ENCODE measurements at regions not wholly inside any gene's neighbourhood (a gene's known extent, or its start where the extent isn't known, plus 50 kb on each side); places are given as distances from the start of the nearest gene placed in this dataset.

DNA sequence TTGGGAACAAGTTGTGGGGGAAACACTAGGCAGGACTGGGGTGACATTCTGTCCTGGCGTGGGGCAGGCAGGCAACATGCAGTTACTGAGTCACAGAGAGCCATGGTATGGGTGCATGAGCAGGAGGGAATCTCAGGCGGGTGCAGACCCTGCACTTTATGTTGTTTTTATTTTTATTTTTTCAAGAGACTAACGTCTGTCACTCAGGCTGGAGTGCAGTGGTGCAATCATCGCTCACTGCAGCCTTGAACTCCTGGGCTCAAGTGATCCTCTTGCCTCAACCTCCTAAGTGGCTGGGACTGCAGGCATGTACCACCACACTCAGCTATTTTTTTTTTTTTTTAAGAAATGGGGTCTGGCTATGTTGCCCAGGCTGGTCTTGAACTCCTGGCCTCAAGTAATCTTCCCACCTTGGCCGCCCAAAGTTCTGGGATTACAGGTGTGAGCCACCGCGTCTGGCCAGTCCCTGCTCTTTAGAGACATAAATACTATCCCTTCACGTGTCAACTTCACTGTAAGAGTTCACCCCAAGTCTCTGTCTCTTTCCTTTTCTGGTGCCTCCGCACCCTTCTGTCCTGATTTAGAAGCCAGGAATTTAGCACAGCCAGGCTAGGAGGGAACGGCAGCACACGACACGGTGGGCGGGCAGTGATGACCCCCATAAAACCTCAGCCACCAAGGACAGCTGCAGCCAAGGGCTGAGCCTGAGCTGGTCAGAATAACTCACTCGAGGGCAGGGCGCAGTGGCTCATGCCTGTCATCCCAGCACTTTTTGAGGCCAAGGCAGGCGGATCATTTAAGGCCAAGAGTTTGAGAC lies 72.8 kb upstream of the IQSEC1 start:
- DNase-seq (no peak), ATAC-seq (no peak)
- peaks cover 14% of the 10 kb centered on the region for H3K4me1 Mint-ChIP-seq (ENCODE audit: low read depth)
- H3K4me3 Mint-ChIP-seq, result no peak overlapping the region
- ChIA-PET POLR2A (no interaction called here), CTCF (interaction anchor here (1.0 kb wide), 1 partner anchor 200 kb away, joined by 4 read pairs; no protein-coding TSS in a partner anchor)
- no peaks in the 10 kb centered on the region for H3K36me3 Mint-ChIP-seq (ENCODE audit: low read depth)
- H3K27ac Mint-ChIP-seq, result no peak overlapping the region
- H3K27me3 Mint-ChIP-seq (ENCODE audit: low read depth), result no peaks in the 10 kb centered on the region
- no peaks in the 10 kb centered on the region for H3K9me3 Mint-ChIP-seq (ENCODE audit: insufficient read depth)

DNA sequence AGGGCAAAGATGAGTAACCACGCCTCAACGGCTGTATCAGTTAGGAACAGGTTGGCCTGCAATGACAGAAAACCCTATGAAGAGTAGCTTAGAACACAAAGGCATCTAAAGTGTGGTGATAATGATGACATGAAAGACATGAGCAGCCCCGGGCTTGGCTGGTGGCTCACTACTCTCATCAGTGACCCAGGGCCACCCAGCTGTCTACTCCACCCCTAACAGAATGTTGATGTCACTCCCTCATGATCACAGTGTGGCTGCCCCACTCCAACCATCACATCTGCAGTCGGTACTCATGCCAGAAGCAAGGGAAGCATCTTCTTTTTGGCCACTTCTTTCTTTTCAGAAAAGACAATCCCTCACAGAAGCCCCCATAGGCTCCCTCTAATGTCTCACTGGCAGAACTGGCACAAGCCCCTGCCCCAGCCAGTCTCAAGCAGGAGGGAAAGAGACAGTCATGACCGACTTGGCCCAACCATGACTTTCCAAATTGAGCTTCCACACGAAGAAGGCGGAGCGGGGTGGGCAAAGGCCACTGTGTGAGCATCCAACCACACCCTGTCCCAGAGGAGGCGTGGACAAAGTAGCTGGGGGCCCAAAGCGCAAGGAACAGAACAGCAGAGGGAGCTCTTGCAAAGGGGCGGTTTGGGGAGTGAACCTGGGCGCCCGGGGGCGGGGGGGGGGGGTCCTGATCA lies 72.0 kb upstream of the IQSEC1 start:
- H3K9me3 Mint-ChIP-seq (ENCODE audit: insufficient read depth), result no peaks in the 10 kb centered on the region
- DNase-seq (no peak), ATAC-seq (no peak)
- no peaks in the 10 kb centered on the region for H3K27me3 Mint-ChIP-seq (ENCODE audit: low read depth)
- no peak overlapping the region for H3K27ac Mint-ChIP-seq
- POLR2A ChIA-PET, result no interaction called here
- H3K4me3 Mint-ChIP-seq, result no peak overlapping the region
- peaks cover 11% of the 10 kb centered on the region for H3K4me1 Mint-ChIP-seq (ENCODE audit: low read depth)
- no peaks in the 10 kb centered on the region for H3K36me3 Mint-ChIP-seq (ENCODE audit: low read depth)
- CTCF ChIA-PET, result no interaction called here

DNA sequence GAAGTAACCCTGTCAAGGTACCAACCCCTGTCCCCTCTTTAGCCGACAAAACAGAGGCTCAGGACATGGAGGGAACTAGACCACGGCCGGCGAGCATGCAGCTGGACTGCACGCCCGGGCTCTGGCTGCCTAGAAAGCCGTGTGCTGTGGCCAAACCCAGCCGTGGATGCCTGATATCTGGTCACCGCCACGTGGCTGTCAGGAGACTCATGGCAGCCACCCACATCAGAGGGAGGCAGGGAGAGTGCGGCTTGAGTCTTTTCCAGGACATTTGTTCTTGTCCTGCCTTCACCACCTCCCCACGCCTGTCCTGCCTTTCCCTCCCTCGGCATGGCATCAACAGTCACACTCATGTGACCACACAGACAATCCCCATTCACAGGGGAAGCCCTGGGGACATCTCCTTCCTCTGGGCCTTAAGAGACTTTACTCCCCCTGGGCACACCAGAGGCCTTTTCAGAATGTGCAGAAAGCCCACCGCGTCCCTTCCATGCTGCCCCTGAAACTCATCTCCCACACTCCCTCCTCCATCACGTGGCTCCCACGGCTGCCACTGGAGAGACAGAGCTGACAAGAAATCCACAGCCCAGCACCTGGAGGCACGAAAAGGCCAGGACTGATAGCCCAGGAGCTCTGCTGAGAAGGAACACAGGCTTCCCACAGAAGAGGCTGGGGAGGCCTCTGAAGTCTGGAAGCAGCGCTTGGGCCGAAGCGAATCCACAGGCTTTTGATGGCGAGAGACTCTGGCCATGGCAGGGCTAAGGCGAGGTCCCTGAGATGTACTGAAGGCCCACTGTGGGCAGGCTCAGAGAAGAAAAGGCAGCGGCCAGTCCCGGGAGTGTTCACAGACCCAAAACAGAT lies 71.2 kb upstream of the IQSEC1 start:
- Mint-ChIP-seq H3K4me1 (ENCODE audit: low read depth) (peaks cover 4% of the 10 kb centered on the region), H3K9me3 (ENCODE audit: insufficient read depth) (no peaks in the 10 kb centered on the region), H3K27ac (no peak overlapping the region), H3K27me3 (ENCODE audit: low read depth) (no peaks in the 10 kb centered on the region), H3K4me3 (no peak overlapping the region), H3K36me3 (ENCODE audit: low read depth) (no peaks in the 10 kb centered on the region)
- ChIA-PET POLR2A (no interaction called here), CTCF (no interaction called here)
- DNase-seq (no peak), ATAC-seq (no peak)

DNA sequence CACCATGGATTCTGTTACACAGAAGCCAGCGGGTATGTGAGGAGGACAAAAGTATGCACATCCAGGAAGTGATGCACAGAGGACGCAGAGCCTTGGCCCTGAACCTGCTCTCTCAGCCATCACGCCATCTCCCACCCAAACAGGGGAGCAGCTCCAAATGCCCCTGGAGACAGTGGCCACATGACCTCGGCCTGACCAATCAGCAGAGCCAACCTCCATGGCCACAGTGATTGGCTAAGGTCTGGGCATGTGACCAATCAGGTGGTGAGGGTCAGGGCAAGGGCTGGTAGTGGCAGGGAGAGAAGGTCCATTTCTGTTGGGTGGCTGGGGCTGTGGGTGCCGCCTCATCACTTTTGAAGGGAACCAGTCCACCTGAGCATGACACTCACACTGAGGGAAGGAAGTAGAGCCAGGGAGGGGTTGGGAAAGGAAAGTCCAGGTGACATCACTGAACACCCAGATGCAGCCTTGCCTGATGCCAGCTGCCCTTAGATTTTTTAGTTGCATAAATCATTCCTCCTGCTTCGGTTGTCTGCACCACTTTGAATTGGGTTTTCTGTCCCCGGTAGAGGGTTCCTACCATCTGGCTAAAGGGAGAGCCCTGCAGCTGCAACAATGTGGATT lies 70.3 kb upstream of the IQSEC1 start:
- Mint-ChIP-seq H3K9me3 (ENCODE audit: insufficient read depth) (no peaks in the 10 kb centered on the region), H3K4me3 (no peak overlapping the region), H3K4me1 (ENCODE audit: low read depth) (peaks cover 2% of the 10 kb centered on the region), H3K27ac (no peak overlapping the region), H3K36me3 (ENCODE audit: low read depth) (no peaks in the 10 kb centered on the region), H3K27me3 (ENCODE audit: low read depth) (no peaks in the 10 kb centered on the region)
- ATAC-seq (no peak), DNase-seq (no peak)
- ChIA-PET POLR2A (no interaction called here), CTCF (no interaction called here)

DNA sequence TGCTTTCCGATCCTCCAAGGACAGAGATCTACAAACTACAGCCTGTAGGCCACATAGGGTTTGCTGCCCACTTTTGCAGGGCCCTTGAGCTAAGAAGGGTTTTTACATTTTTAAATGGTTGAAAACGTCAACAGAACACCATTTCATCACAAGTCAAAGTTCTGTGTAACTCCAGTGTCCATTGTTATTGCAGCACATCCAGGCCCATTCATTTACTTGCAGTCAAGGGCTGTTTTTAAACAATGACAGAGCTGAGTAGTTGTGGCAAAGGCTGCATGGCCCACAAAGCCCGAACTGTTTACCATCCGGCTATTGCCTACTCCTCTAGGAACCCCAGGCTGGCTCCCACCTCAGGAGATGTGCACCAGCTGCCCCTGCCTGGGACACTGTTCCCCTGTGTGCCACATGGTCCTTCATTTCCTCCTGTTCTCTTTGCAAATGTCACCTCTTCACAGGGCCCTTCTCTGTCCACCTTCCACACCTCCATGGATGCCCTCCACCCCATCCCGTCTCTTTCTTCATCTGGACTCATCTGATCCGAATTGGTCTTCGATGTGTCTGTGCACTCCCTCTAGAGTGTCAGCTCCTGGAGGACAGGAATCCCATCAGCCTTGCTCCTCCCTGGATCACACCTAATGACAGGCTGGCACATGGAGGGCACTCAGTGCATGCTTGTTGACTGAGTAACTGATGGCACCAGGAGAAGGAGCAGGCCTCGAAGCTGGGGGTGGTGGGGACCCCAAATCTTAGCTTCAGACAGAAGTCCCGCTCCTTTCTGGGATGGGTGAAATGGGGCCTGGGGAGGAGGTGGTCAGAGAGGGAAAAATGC lies 69.5 kb upstream of the IQSEC1 start:
- CTCF ChIA-PET, result no interaction called here
- no peak for DNase-seq
- Mint-ChIP-seq H3K27me3 (ENCODE audit: low read depth) (no peaks in the 10 kb centered on the region), H3K4me3 (no peak overlapping the region), H3K4me1 (ENCODE audit: low read depth) (no peaks in the 10 kb centered on the region), H3K9me3 (ENCODE audit: insufficient read depth) (no peaks in the 10 kb centered on the region), H3K27ac (no peak overlapping the region), H3K36me3 (ENCODE audit: low read depth) (no peaks in the 10 kb centered on the region)
- no peak for ATAC-seq
- POLR2A ChIA-PET, result no interaction called here

DNA sequence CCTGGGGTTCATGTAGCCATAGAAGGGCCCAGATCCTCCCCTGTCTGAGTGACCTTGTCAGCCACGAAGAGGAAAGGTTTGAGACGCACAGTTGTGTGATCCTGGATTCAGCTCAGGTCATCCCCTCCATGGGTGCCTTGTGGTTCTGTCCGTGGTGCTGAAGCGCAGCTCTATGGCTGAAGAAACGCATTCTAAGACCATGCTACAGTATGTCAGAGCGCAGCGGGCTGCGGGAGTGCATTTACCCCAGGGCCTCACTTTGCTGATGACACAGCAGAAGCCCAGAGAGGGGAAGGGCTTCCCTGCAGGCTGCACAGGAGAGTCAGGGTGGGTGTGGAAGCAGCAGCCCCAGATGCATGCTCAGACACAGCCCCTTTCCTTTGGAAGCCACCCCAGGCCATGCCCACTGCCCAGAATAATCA lies 68.8 kb upstream of the IQSEC1 start:
- Mint-ChIP-seq H3K4me1 (ENCODE audit: low read depth) (no peaks in the 10 kb centered on the region), H3K4me3 (no peak overlapping the region), H3K27ac (no peak overlapping the region), H3K27me3 (ENCODE audit: low read depth) (no peaks in the 10 kb centered on the region), H3K9me3 (ENCODE audit: insufficient read depth) (no peaks in the 10 kb centered on the region), H3K36me3 (ENCODE audit: low read depth) (no peaks in the 10 kb centered on the region)
- POLR2A ChIA-PET, result no interaction called here
- CTCF ChIA-PET, result no interaction called here
- peak; percentile 73 for ATAC-seq
- peak; percentile 67 for DNase-seq

DNA sequence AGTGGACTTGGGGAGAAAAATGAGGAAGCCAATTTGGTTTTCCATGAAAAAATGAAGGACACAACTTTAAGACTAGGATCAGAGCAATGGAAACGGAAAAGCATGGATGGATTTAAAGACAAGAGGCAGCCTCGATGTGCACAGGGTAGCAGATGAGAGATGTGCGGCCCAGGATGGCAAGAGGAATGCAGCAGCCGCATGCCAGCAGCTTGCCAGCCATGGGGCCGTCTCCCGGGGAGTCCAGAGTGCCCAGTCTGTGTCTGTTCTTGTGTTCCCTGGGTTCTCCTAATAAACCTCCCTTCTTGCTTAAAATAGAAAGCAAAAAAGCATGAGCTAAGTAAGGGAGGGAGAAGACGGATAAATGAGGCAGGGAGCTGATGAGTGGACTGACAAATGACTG lies 68.0 kb upstream of the IQSEC1 start:
- ChIA-PET POLR2A (no interaction called here), CTCF (no interaction called here)
- no peak overlapping the region for H3K27ac Mint-ChIP-seq
- no peak overlapping the region for H3K4me3 Mint-ChIP-seq
- ATAC-seq (no peak), DNase-seq (no peak)
- no peaks in the 10 kb centered on the region for H3K4me1 Mint-ChIP-seq (ENCODE audit: low read depth)
- no peaks in the 10 kb centered on the region for H3K9me3 Mint-ChIP-seq (ENCODE audit: insufficient read depth)
- no peaks in the 10 kb centered on the region for H3K36me3 Mint-ChIP-seq (ENCODE audit: low read depth)
- H3K27me3 Mint-ChIP-seq (ENCODE audit: low read depth), result no peaks in the 10 kb centered on the region

DNA sequence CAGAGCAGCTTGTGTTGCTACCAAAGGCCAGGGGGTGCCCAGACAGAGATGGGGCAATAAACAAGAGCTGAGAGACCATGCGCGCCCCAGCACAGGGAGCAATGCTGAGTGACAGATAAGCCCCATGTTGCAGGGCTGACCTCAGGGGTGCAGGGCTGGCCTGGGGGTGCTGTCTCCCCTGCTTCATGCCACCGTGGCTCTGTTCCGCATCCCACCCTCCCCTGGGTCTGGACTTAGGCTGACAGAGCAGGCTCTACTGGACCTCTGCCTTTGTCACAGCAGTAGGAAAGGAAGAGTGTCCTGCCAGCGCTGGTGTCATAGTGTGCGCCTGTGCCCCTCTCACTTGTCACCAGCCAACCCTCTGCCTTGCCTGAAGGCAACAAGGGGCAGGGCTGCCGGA lies 67.4 kb upstream of the IQSEC1 start:
- H3K27ac Mint-ChIP-seq, result no peak overlapping the region
- DNase-seq (no peak), ATAC-seq (no peak)
- ChIA-PET POLR2A (no interaction called here), CTCF (no interaction called here)
- H3K27me3 Mint-ChIP-seq (ENCODE audit: low read depth), result no peaks in the 10 kb centered on the region
- H3K9me3 Mint-ChIP-seq (ENCODE audit: insufficient read depth), result no peaks in the 10 kb centered on the region
- no peaks in the 10 kb centered on the region for H3K36me3 Mint-ChIP-seq (ENCODE audit: low read depth)
- no peak overlapping the region for H3K4me3 Mint-ChIP-seq
- H3K4me1 Mint-ChIP-seq (ENCODE audit: low read depth), result no peaks in the 10 kb centered on the region

DNA sequence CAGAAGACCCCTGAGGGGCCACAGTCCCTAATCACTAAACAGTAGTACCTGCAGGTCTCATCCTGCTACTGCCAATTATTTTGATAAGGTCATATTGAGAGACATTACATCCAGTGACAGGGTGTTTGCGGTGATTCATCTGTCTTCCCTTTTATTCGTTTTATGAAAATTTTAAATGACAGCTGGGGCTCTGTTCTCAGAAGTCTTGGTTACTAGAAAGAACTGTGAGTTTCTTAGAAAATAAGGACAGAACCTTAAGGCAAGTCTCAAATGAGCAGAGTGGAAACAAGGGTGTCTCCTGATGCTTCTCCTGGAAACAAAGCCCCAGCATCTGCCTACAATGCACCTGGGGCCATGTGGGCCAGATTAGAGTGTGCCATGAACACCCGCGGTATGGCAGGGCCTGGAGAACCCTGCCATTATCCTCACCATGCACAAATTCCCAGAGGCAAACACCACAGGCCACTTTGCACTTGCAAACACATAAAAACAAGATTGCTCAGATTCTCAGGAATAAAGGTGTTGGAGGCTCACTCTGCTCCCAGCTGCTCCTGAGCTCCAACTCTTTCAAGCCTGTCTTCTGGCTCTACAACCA lies 66.3 kb upstream of the IQSEC1 start:
- no peak for ATAC-seq
- CTCF ChIA-PET, result no interaction called here
- no peaks in the 10 kb centered on the region for H3K9me3 Mint-ChIP-seq (ENCODE audit: insufficient read depth)
- POLR2A ChIA-PET, result no interaction called here
- no peak overlapping the region for H3K4me3 Mint-ChIP-seq
- H3K27ac Mint-ChIP-seq, result no peak overlapping the region
- no peaks in the 10 kb centered on the region for H3K4me1 Mint-ChIP-seq (ENCODE audit: low read depth)
- no peak for DNase-seq
- H3K27me3 Mint-ChIP-seq (ENCODE audit: low read depth), result no peaks in the 10 kb centered on the region
- H3K36me3 Mint-ChIP-seq (ENCODE audit: low read depth), result no peaks in the 10 kb centered on the region

DNA sequence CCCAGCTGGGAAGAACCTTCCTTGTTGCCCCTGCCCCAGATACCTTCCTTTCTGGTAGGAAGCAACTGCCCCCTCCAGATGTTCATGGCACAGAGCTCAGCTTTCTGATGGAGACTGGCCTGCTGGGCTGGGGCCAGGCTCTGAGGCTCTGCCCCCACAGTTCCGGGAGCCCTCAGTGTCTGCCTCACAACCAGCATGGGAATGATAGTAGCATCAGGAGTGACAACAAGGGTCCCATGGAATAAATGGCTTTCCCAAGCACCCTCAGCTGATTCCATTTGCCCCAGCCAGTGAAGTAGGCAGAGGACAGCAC lies 65.6 kb upstream of the IQSEC1 start:
- H3K27ac Mint-ChIP-seq, result no peak overlapping the region
- DNase-seq (no peak), ATAC-seq (no peak)
- no peak overlapping the region for H3K4me3 Mint-ChIP-seq
- no peaks in the 10 kb centered on the region for H3K9me3 Mint-ChIP-seq (ENCODE audit: insufficient read depth)
- CTCF ChIA-PET, result no interaction called here
- no peaks in the 10 kb centered on the region for H3K36me3 Mint-ChIP-seq (ENCODE audit: low read depth)
- no peaks in the 10 kb centered on the region for H3K4me1 Mint-ChIP-seq (ENCODE audit: low read depth)
- POLR2A ChIA-PET, result interaction anchor here (0.7 kb wide), 1 partner anchor 1232 kb away, joined by 3 read pairs; no protein-coding TSS in a partner anchor
- H3K27me3 Mint-ChIP-seq (ENCODE audit: low read depth), result no peaks in the 10 kb centered on the region
